Trophoblast cell (in vitro differentiated cells and primary cell): ENCODE measurements at regions not wholly inside any gene's neighbourhood (a gene's known extent, or its start where the extent isn't known, plus 50 kb on each side); places are given as distances from the start of the nearest gene placed in this dataset.

ENCODE experiments used
- DNase-seq, 2 donors: peaks; one replicate each; pipeline ENCODE4 v3.0.0-alpha.2; 2016
- H2AFZ ChIP-seq: 2 replicates; pipeline ENCODE4 v1.6.1; 2013; ENCODE audit warnings: low read length, moderate library complexity, mild to moderate bottlenecking; ENCODE audit not compliant: insufficient read depth, poor library complexity
- H2AK5ac ChIP-seq: 2 replicates; pipeline ENCODE4 v1.6.1; 2013; ENCODE audit warnings: mild to moderate bottlenecking, low read length
- H2BK120ac ChIP-seq: 2 replicates; pipeline ENCODE4 v1.6.1; 2013; ENCODE audit warnings: low read length, mild to moderate bottlenecking, moderate library complexity; ENCODE audit not compliant: insufficient read depth, poor library complexity
- H2BK12ac ChIP-seq: 2 replicates; pipeline ENCODE4 v1.6.1; 2013; ENCODE audit warnings: mild to moderate bottlenecking, low read length, moderate library complexity
- H2BK5ac ChIP-seq: 2 replicates; pipeline ENCODE4 v1.6.1; 2013; ENCODE audit warnings: low read length, low read depth, moderate library complexity, mild to moderate bottlenecking; ENCODE audit not compliant: poor library complexity
- H3K14ac ChIP-seq: 2 replicates; pipeline ENCODE4 v1.6.1; 2013; ENCODE audit warnings: mild to moderate bottlenecking, low read length
- H3K18ac ChIP-seq: 2 replicates; pipeline ENCODE4 v1.6.1; 2013; ENCODE audit warnings: mild to moderate bottlenecking, low read length
- H3K23ac ChIP-seq: 2 replicates; pipeline ENCODE4 v1.6.1; 2013; ENCODE audit warnings: low read length
- H3K27ac ChIP-seq: 2 replicates; pipeline ENCODE4 v1.5.1; 2013; ENCODE audit warnings: low read depth, mild to moderate bottlenecking, inconsistent platforms, low read length, moderate library complexity
- H3K27me3 ChIP-seq: 2 replicates; pipeline ENCODE4 v1.6.1; 2013; ENCODE audit warnings: inconsistent platforms, mild to moderate bottlenecking, low read length, moderate library complexity; ENCODE audit not compliant: insufficient read depth
- H3K36me3 ChIP-seq, 2 experiments: 1 replicate in 1 of 2; 2 replicates in 1 of 2; pipeline ENCODE4 v1.6.1; 2013; ENCODE audit warnings: low read length in 2 of 2, mild to moderate bottlenecking in 2 of 2, moderate library complexity in 1 of 2; ENCODE audit not compliant: insufficient read depth in 2 of 2, control insufficient read depth in 1 of 2
- H3K4ac ChIP-seq: 2 replicates; pipeline ENCODE4 v1.6.1; 2013; ENCODE audit warnings: low read depth, mild to moderate bottlenecking, low read length, moderate library complexity
- H3K4me1 ChIP-seq, 2 experiments: 1 replicate in 1 of 2; 2 replicates in 1 of 2; pipeline ENCODE4 v1.6.1; 2013; ENCODE audit warnings: low read length in 2 of 2, mild to moderate bottlenecking in 2 of 2, moderate library complexity in 1 of 2; ENCODE audit not compliant: insufficient read depth in 2 of 2, control insufficient read depth in 1 of 2
- H3K4me2 ChIP-seq: 2 replicates; pipeline ENCODE4 v1.6.1; 2013; ENCODE audit warnings: inconsistent platforms, mild to moderate bottlenecking, low read length, moderate library complexity
- H3K4me3 ChIP-seq: 2 replicates; pipeline ENCODE4 v1.5.1; 2013; ENCODE audit warnings: mild to moderate bottlenecking, low read depth, low read length, inconsistent platforms
- H3K79me1 ChIP-seq: one replicate; pipeline ENCODE4 v1.6.1; 2013; ENCODE audit warnings: low read length
- H3K79me2 ChIP-seq: 2 replicates; pipeline ENCODE4 v1.6.1; 2013; ENCODE audit warnings: low read length, mild to moderate bottlenecking; ENCODE audit not compliant: control insufficient read depth, insufficient read depth, poor library complexity
- H3K9ac ChIP-seq: 2 replicates; pipeline ENCODE4 v1.6.1; 2013; ENCODE audit warnings: mild to moderate bottlenecking, low read length
- H3K9me3 ChIP-seq: 2 replicates; pipeline ENCODE4 v1.6.1; 2013; ENCODE audit warnings: low read depth, mild to moderate bottlenecking, control low read depth, inconsistent platforms, low read length; ENCODE audit not compliant: insufficient read depth
- H4K12ac ChIP-seq: 2 replicates; pipeline ENCODE4 v1.6.1; 2013; ENCODE audit warnings: low read depth, mild to moderate bottlenecking, low read length, moderate library complexity
- H4K8ac ChIP-seq: 2 replicates; pipeline ENCODE4 v1.6.1; 2013; ENCODE audit warnings: low read depth, mild to moderate bottlenecking, low read length, moderate library complexity
- H4K91ac ChIP-seq: one replicate; pipeline ENCODE4 v1.6.1; 2013; ENCODE audit warnings: low read depth, mild to moderate bottlenecking, low read length, moderate library complexity
- WGBS: extraction: QIAGEN DNeasy Blood & Tissue Kit; methylation state at CpG from one replicate; pipeline ENCODE4 v1.1.7; 2013; ENCODE audit warnings: missing lambda C conversion rate; ENCODE audit not compliant: insufficient read length, insufficient coverage; ENCODE audit errors: extremely low coverage; 5-methylcytosine and 5-hydroxymethylcytosine counted together

DNA sequence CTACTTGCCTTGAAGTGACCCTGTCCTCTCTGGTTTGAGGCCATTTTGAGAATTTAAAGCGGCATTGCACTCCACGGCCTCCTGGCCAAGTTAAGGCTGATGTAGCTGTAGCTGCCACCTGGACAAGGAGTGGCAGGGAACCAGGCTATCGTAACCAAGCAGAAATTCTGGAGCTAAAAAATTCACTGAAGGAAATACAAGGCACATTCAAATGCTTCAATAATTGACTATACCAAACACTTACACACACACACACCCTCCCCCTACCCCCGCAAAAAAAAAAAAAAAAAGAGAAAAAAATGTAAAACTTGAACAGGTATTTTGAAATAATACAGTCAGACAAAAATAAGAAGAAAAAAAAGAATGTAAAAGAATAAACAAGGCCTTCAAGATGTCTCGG, 409.0 kb upstream of the SEMA3A start:
- WGBS: no CpG with 5 or more reads among the region's 5 CpGs
- Histone ChIP-seq H3K18ac (no peak overlapping the region), H4K12ac (no peak overlapping the region), H3K27me3 (no peaks in the 10 kb centered on the region), H4K8ac (no peak overlapping the region), H2BK12ac (no peak overlapping the region), H3K4me3 (no peak overlapping the region), H2BK120ac (no peak overlapping the region), H3K9me3 (peaks cover 1% of the 10 kb centered on the region), H3K4me1 (no peaks in the 10 kb centered on the region), H3K14ac (no peak overlapping the region), H3K36me3 (peaks cover 0 to 3% of the 10 kb centered on the region in 2 experiments), H3K4ac (no peak overlapping the region), H3K9ac (no peak overlapping the region), H3K27ac (no peak overlapping the region), H3K79me1 (no peaks in the 10 kb centered on the region), H4K91ac (no peak overlapping the region), H3K4me2 (no peak overlapping the region), H2AFZ (no peak overlapping the region), H2BK5ac (no peak overlapping the region), H3K79me2 (no peaks in the 10 kb centered on the region), H2AK5ac (no peak overlapping the region), H3K23ac (no peak overlapping the region)
- no peak for DNase-seq

DNA sequence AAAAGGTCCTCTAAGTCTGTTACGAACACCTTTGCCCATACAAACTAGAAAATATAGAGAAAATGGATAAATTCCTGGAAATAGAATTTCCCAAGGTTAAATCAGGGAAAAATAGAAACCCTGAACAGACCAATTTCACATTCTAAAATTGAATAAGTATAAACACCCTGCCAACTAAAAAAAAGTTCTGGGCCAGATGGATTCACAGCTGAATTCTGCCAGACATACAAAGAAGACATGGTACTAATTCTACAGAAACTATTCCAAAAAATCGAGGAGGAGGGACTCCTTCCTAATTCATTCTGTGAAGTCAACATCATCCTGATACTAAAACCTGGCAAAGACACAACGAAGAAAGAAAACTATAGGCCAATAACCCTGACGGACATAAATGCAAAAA, 400.4 kb upstream of the SEMA3A start:
- Histone ChIP-seq H3K27ac (no peak overlapping the region), H3K4ac (no peak overlapping the region), H4K12ac (no peak overlapping the region), H3K4me1 (no peaks in the 10 kb centered on the region), H3K4me2 (no peak overlapping the region), H2BK120ac (no peak overlapping the region), H2BK5ac (no peak overlapping the region), H3K14ac (no peak overlapping the region), H3K79me2 (no peaks in the 10 kb centered on the region), H3K23ac (no peak overlapping the region), H3K9me3 (no peaks in the 10 kb centered on the region), H3K36me3 (no peaks in the 10 kb centered on the region), H4K91ac (no peak overlapping the region), H3K4me3 (no peak overlapping the region), H3K27me3 (no peaks in the 10 kb centered on the region), H2AFZ (no peak overlapping the region), H4K8ac (no peak overlapping the region), H3K18ac (no peak overlapping the region), H2AK5ac (no peak overlapping the region), H2BK12ac (no peak overlapping the region), H3K9ac (no peak overlapping the region), H3K79me1 (no peaks in the 10 kb centered on the region)
- no CpG with 5 or more reads among the region's 4 CpGs for WGBS
- DNase-seq: no peak

DNA sequence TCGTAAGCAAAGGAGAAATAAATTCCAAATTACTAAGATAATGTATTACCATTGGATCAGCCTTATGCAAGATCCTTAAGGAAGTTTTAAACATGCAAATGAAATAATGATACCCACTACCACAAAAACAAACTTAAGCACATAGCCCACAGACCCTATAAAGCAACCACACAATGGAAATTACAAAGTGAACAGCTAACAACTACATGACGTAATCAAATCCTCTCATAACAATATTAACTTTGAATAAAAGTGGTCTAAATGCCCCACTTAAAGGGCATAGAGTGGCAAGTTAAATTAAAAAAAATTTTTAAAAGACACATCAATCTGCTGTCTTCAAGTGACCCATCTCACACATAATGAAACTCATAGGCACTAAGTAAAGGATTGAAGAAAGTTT, 397.3 kb upstream of the SEMA3A start:
- no peak for DNase-seq
- H2BK120ac ChIP-seq: no peak overlapping the region

DNA sequence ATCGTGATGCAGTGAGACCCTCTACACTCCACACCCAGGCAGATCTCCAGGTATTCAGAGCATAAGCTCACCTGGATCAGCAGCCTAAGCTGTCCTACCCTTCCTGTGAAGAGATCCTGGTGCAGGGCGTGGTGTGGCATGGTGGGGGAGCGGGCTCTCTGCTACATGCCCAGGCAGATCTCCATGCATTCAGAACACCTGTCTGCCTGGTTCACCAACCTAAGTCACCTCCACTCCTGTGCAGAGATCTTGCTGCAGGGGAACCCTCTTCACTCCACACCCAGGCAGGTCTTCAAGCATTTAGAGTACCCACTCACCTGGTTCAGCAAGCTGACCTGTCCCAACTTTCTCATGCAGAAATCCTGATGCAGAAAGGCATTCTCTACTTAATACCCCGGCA, 394.4 kb upstream of the SEMA3A start:
- Histone ChIP-seq H3K18ac (no peak overlapping the region), H3K79me2 (no peaks in the 10 kb centered on the region), H2BK5ac (no peak overlapping the region), H4K8ac (no peak overlapping the region), H3K4me1 (no peaks in the 10 kb centered on the region), H3K4ac (no peak overlapping the region), H2AFZ (no peak overlapping the region), H3K4me3 (no peak overlapping the region), H3K79me1 (no peaks in the 10 kb centered on the region), H3K9ac (no peak overlapping the region), H2AK5ac (no peak overlapping the region), H2BK120ac (no peak overlapping the region), H4K91ac (no peak overlapping the region), H3K23ac (no peak overlapping the region), H3K14ac (no peak overlapping the region), H3K36me3 (no peaks in the 10 kb centered on the region), H3K27me3 (no peaks in the 10 kb centered on the region), H3K4me2 (no peak overlapping the region), H2BK12ac (no peak overlapping the region), H3K9me3 (no peaks in the 10 kb centered on the region), H4K12ac (no peak overlapping the region), H3K27ac (no peak overlapping the region)
- no CpG with 5 or more reads among the region's 4 CpGs for WGBS
- no peak for DNase-seq

More for the DNA sequence above, 397.3 kb upstream of the SEMA3A start:
- Histone ChIP-seq H4K12ac (no peak overlapping the region), H3K4me1 (no peaks in the 10 kb centered on the region), H2BK12ac (no peak overlapping the region), H3K14ac (no peak overlapping the region), H3K4me3 (no peak overlapping the region), H4K8ac (no peak overlapping the region), H3K4me2 (no peak overlapping the region), H3K9me3 (no peaks in the 10 kb centered on the region), H2AK5ac (no peak overlapping the region), H3K18ac (no peak overlapping the region), H3K27me3 (no peaks in the 10 kb centered on the region), H4K91ac (no peak overlapping the region), H3K4ac (no peak overlapping the region), H3K36me3 (no peaks in the 10 kb centered on the region), H3K23ac (no peak overlapping the region), H3K27ac (no peak overlapping the region), H3K79me1 (no peaks in the 10 kb centered on the region), H2AFZ (no peak overlapping the region), H3K79me2 (no peaks in the 10 kb centered on the region), H2BK5ac (no peak overlapping the region), H3K9ac (no peak overlapping the region)
- WGBS: no CpG with 5 or more reads among the region's 2 CpGs
